DND-41 (cell line): ENCODE measurements at regions not wholly inside any gene's neighbourhood (a gene's known extent, or its start where the extent isn't known, plus 50 kb on each side); places are given as distances from the start of the nearest gene placed in this dataset.

Experiments
- ATAC-seq: fragments of 200-7000 bp; cut with Tn5 transposase; 3 replicates; pipeline ENCODE4 v1.9.1; 2021; ENCODE audit warnings: low read depth; ENCODE audit not compliant: insufficient read depth
- DNase-seq: peaks from one replicate; pipeline ENCODE4 v3.0.0-alpha.2; 2020
- H2AFZ ChIP-seq: 2 replicates; pipeline ENCODE4 v1.6.0; 2012; ENCODE audit warnings: low read depth, low read length
- H3K27ac ChIP-seq: 2 replicates; pipeline ENCODE4 v1.5.1; 2012; ENCODE audit warnings: low read length, inconsistent platforms
- H3K27me3 ChIP-seq: fragments of 200-600 bp; sonication (generic); 2 replicates; pipeline ENCODE4 v1.6.0; 2012; ENCODE audit warnings: low read length, mild to moderate bottlenecking, inconsistent platforms; ENCODE audit not compliant: insufficient read depth, poor library complexity
- H3K36me3 ChIP-seq: 2 replicates; pipeline ENCODE4 v1.5.1; 2012; ENCODE audit warnings: low read length, inconsistent platforms; ENCODE audit not compliant: insufficient read depth
- H3K4me1 ChIP-seq: 2 replicates; pipeline ENCODE4 v1.5.1; 2012; ENCODE audit warnings: mild to moderate bottlenecking, low read length; ENCODE audit not compliant: insufficient read depth
- H3K4me2 ChIP-seq: 2 replicates; pipeline ENCODE4 v1.6.0; 2012; ENCODE audit warnings: mild to moderate bottlenecking, moderate library complexity, low read length, inconsistent platforms; ENCODE audit not compliant: insufficient read depth
- H3K4me3 ChIP-seq, 2 experiments: fragments of 200-600 bp in 1 of 2; shearing (Covaris generic) in 1 of 2; 2 replicates each; pipeline ENCODE4 v1.5.1; 2012 to 2016; ENCODE audit warnings: inconsistent platforms in 2 of 2, low read length in 2 of 2, mild to moderate bottlenecking in 2 of 2, low read depth in 1 of 2, moderate library complexity in 1 of 2
- H3K79me2 ChIP-seq: 2 replicates; pipeline ENCODE4 v1.6.0; 2012; ENCODE audit warnings: low read length, inconsistent platforms; ENCODE audit not compliant: insufficient read depth
- H3K9ac ChIP-seq: 2 replicates; pipeline ENCODE4 v1.6.0; 2012; ENCODE audit warnings: low read depth, mild to moderate bottlenecking, inconsistent platforms, low read length, moderate library complexity
- H3K9me3 ChIP-seq: 2 replicates; pipeline ENCODE4 v1.5.1; 2012; ENCODE audit warnings: low read length, moderate library complexity, mild to moderate bottlenecking, inconsistent platforms; ENCODE audit not compliant: insufficient read depth, severe bottlenecking
- H4K20me1 ChIP-seq: 2 replicates; pipeline ENCODE4 v1.6.0; 2012; ENCODE audit warnings: low read length; ENCODE audit not compliant: insufficient read depth
- CTCF ChIP-seq: IDR thresholded peaks from 2 replicates; pipeline ENCODE4 v1.5.1; 2012; ENCODE audit warnings: borderline replicate concordance, low read length, moderate library complexity, mild to moderate bottlenecking; ENCODE audit not compliant: poor library complexity, severe bottlenecking; ENCODE audit errors: extremely low read depth
- EZH2 ChIP-seq: IDR thresholded peaks from 3 replicates; pipeline ENCODE4 v1.6.1; 2012; ENCODE audit warnings: borderline replicate concordance, low read depth, mild to moderate bottlenecking, moderate library complexity, low read length, inconsistent platforms; ENCODE audit not compliant: severe bottlenecking

- no peaks in the 10 kb centered on the region for H3K27me3 ChIP-seq
- H2AFZ ChIP-seq: no peak overlapping the region
- H3K4me1 ChIP-seq: no peaks in the 10 kb centered on the region
- TF ChIP-seq EZH2 (no peak), CTCF (no peak)
- no peak for ATAC-seq
- no peak overlapping the region for H3K4me3 ChIP-seq
- DNase-seq: no peak
- no peak overlapping the region for H3K27ac ChIP-seq
- no peaks in the 10 kb centered on the region for H3K9me3 ChIP-seq
- H3K4me2 ChIP-seq: no peak overlapping the region
- no peak overlapping the region for H3K9ac ChIP-seq
- H4K20me1 ChIP-seq: no peaks in the 10 kb centered on the region
- no peaks in the 10 kb centered on the region for H3K36me3 ChIP-seq
- no peaks in the 10 kb centered on the region for H3K79me2 ChIP-seq
Measured at GRCh38 chr4:138560448-138560847, 318.3 kb upstream of the SLC7A11 start.

- Histone ChIP-seq H3K4me3 (no peak overlapping the region), H3K79me2 (no peaks in the 10 kb centered on the region), H3K4me2 (no peak overlapping the region), H2AFZ (no peak overlapping the region), H3K36me3 (no peaks in the 10 kb centered on the region), H3K27ac (no peak overlapping the region), H3K4me1 (no peaks in the 10 kb centered on the region), H3K27me3 (no peaks in the 10 kb centered on the region), H3K9ac (no peak overlapping the region), H4K20me1 (no peaks in the 10 kb centered on the region), H3K9me3 (no peaks in the 10 kb centered on the region)
- TF ChIP-seq EZH2: no peak
- no peak for TF ChIP-seq CTCF
- no peak for DNase-seq
- no peak for ATAC-seq
Measured at GRCh38 chr4:138558886-138559285, 316.7 kb upstream of the SLC7A11 start.

- no peak for TF ChIP-seq EZH2
- TF ChIP-seq CTCF: peak; percentile 48
- DNase-seq (no peak), ATAC-seq (peak; percentile 57; the same call in 1 of the 3 replicates)
- Histone ChIP-seq H3K9me3 (no peaks in the 10 kb centered on the region), H3K27me3 (no peaks in the 10 kb centered on the region), H2AFZ (no peak overlapping the region), H3K4me2 (no peak overlapping the region), H3K36me3 (no peaks in the 10 kb centered on the region), H3K9ac (no peak overlapping the region), H3K79me2 (no peaks in the 10 kb centered on the region), H4K20me1 (no peaks in the 10 kb centered on the region), H3K4me1 (no peaks in the 10 kb centered on the region), H3K4me3 (no peak overlapping the region), H3K27ac (no peak overlapping the region)
Measured at GRCh38 chr4:138555584-138555983, 313.4 kb upstream of the SLC7A11 start.

GRCh38 chr4:138555108-138555507 lies 313.0 kb upstream of the SLC7A11 start:
- Histone ChIP-seq H3K79me2 (no peaks in the 10 kb centered on the region), H3K27me3 (no peaks in the 10 kb centered on the region), H2AFZ (no peak overlapping the region), H3K36me3 (no peaks in the 10 kb centered on the region), H4K20me1 (no peaks in the 10 kb centered on the region), H3K4me2 (no peak overlapping the region), H3K4me3 (no peak overlapping the region), H3K27ac (no peak overlapping the region), H3K9ac (no peak overlapping the region), H3K4me1 (no peaks in the 10 kb centered on the region), H3K9me3 (no peaks in the 10 kb centered on the region)
- TF ChIP-seq CTCF (no peak), EZH2 (no peak)
- no peak for DNase-seq
- no peak for ATAC-seq
